Natural killer cell (primary cell): ENCODE measurements at regions not wholly inside any gene's neighbourhood (a gene's known extent, or its start where the extent isn't known, plus 50 kb on each side); places are given as distances from the start of the nearest gene placed in this dataset.

ENCODE experiments used
- ATAC-seq, 3 donors: fragments of 150-1000 bp in 2 of 3; fragments of 200-7000 bp in 1 of 3; cut with Tn5 transposase; 1 replicate in 1 of 3; 2 replicates in 2 of 3; pipeline ENCODE4 v1.10.0; 2021; ENCODE audit warnings: mild to moderate bottlenecking in 2 of 3, moderate library complexity in 2 of 3
- DNase-seq, 2 donors: peaks; one replicate each; pipeline versions ENCODE4 v3.0.0 to v3.0.0-alpha.2; 2013 to 2021; ENCODE audit warnings: mixed read lengths in 1 of 2
- H3K27ac ChIP-seq: one replicate; pipeline ENCODE4 v1.5.1; 2013; ENCODE audit warnings: mild to moderate bottlenecking, low read length
- H3K27me3 ChIP-seq: one replicate; pipeline ENCODE4 v1.6.1; 2013; ENCODE audit warnings: low read length; ENCODE audit not compliant: control insufficient read depth, insufficient read depth
- H3K36me3 ChIP-seq: one replicate; pipeline ENCODE4 v1.6.1; 2013; ENCODE audit warnings: low read length; ENCODE audit not compliant: control insufficient read depth, insufficient read depth
- H3K4me1 ChIP-seq: one replicate; pipeline ENCODE4 v1.6.1; 2013; ENCODE audit warnings: low read length; ENCODE audit not compliant: control insufficient read depth, insufficient read depth
- H3K4me3 ChIP-seq: one replicate; pipeline ENCODE4 v1.5.1; 2013; ENCODE audit warnings: low read length
- H3K9me3 ChIP-seq: one replicate; pipeline ENCODE4 v1.6.1; 2013; ENCODE audit warnings: low read length; ENCODE audit not compliant: control insufficient read depth, insufficient read depth
- H3K27ac Mint-ChIP-seq, 2 donors: one replicate each; pipeline ENCODE4 v1.8.0; 2022; ENCODE audit warnings: mild to moderate bottlenecking in 2 of 2, mixed read lengths in 2 of 2, moderate library complexity in 1 of 2
- H3K27me3 Mint-ChIP-seq, 2 donors: one replicate each; pipeline ENCODE4 v1.8.0; 2022; ENCODE audit warnings: low read depth in 2 of 2, mixed read lengths in 2 of 2
- H3K36me3 Mint-ChIP-seq: one replicate; pipeline ENCODE4 v1.8.0; 2022; ENCODE audit warnings: mixed read lengths
- H3K4me1 Mint-ChIP-seq, 2 donors: one replicate each; pipeline ENCODE4 v1.8.0; 2022; ENCODE audit warnings: mixed read lengths in 2 of 2
- H3K4me3 Mint-ChIP-seq: one replicate; pipeline ENCODE4 v1.8.0; 2022; ENCODE audit warnings: mild to moderate bottlenecking, moderate library complexity, mixed read lengths
- H3K9me3 Mint-ChIP-seq, 2 donors: one replicate each; pipeline ENCODE4 v1.8.0; 2022; ENCODE audit warnings: mixed read lengths in 2 of 2
- CTCF ChIP-seq: fragments of 200-600 bp; IDR thresholded peaks from one replicate; pipeline ENCODE4 v1.8.0; 2022; ENCODE audit warnings: antibody characterized with exemption
- WGBS: methylation state at CpG from one replicate; pipeline ENCODE4 v1.1.7; 2013; ENCODE audit warnings: missing lambda C conversion rate; ENCODE audit not compliant: insufficient coverage; 5-methylcytosine and 5-hydroxymethylcytosine counted together
- intact Hi-C: fragments of 100-400 bp; cut with micrococcal nuclease; formaldehyde crosslinking; loops from one replicate; pipeline ENCODE4 v1.14.2; 2022

GRCh38 chr6:144510859-144511258 lies 225.7 kb downstream of the UTRN start:
- intact Hi-C loops, result no loop called here
- no peak for TF ChIP-seq CTCF
- 95% methylated on average over 4 of the region's 4 CpGs for WGBS
- H3K27me3 ChIP-seq, result no peaks in the 10 kb centered on the region
- Mint-ChIP-seq H3K27me3 (no peaks in the 10 kb centered on the region), H3K9me3 (peaks cover 2 to 3% of the 10 kb centered on the region in 2 donors), H3K36me3 (peaks cover 22% of the 10 kb centered on the region), H3K4me1 (peaks cover 28 to 32% of the 10 kb centered on the region in 2 donors), H3K27ac (peak overlapping the region in 1 of 2 donors; percentile 74), H3K4me3 (no peak overlapping the region)
- DNase-seq, result no peak
- no peaks in the 10 kb centered on the region for H3K9me3 ChIP-seq
- no peak overlapping the region for H3K27ac ChIP-seq
- no peak for ATAC-seq
- H3K4me3 ChIP-seq, result no peak overlapping the region
- peaks cover 59% of the 10 kb centered on the region for H3K36me3 ChIP-seq
- H3K4me1 ChIP-seq, result peaks cover 3% of the 10 kb centered on the region

DNA sequence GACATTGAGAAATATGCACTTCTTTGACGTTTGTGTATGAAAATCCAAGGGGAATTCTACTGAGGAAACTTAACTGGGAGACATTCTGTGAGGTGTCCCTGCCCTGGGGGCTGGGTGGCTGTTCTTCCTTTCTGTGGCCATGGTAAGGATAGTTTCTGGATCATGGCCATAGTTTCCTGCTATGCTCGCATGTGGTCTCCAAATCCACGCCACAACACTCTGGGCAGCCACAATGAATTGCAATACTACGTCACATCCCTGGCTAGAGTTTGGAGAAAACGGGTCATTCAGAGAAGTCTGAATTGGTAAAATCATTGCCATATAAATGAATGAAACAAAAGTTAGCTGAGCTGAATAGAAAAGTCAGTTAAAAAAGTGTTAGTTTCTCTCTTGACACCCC lies 230.6 kb downstream of the UTRN start:
- H3K27ac ChIP-seq, result no peak overlapping the region
- ATAC-seq (no peak), DNase-seq (no peak)
- Mint-ChIP-seq H3K27me3 (no peaks in the 10 kb centered on the region), H3K4me1 (no peaks in the 10 kb centered on the region), H3K4me3 (no peak overlapping the region), H3K27ac (no peak overlapping the region), H3K9me3 (no peaks in the 10 kb centered on the region), H3K36me3 (peaks cover 25% of the 10 kb centered on the region)
- no peaks in the 10 kb centered on the region for H3K9me3 ChIP-seq
- H3K36me3 ChIP-seq, result peaks cover 86% of the 10 kb centered on the region
- no peak for TF ChIP-seq CTCF
- no peak overlapping the region for H3K4me3 ChIP-seq
- H3K4me1 ChIP-seq, result no peaks in the 10 kb centered on the region
- intact Hi-C loops, result no loop called here
- WGBS, result 95% methylated on average over 5 of the region's 5 CpGs
- H3K27me3 ChIP-seq, result no peaks in the 10 kb centered on the region

DNA sequence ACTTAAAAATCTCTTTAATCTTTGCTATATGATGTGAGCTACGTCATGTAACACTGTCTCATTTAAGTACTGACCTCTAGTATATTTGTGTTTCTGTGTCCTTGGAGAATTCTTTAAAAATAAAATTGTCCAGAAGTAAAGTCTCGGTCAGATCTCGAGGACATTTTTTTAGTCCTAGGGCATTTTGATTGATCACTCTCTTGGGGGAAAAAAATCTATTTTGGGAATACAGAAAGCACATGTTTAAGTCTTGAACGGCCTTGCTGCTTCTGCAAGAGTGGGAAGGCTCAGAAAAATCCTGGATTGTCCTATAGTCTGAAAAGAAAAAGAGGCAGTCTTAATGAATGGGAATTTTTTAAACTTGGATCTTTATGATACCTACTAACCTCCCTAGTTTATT lies 234.3 kb downstream of the UTRN start:
- H3K27me3 Mint-ChIP-seq, result no peaks in the 10 kb centered on the region
- no peak overlapping the region for H3K27ac ChIP-seq
- no peaks in the 10 kb centered on the region for H3K27me3 ChIP-seq
- DNase-seq, result no peak
- peaks cover 90% of the 10 kb centered on the region for H3K36me3 ChIP-seq
- H3K4me3 ChIP-seq, result no peak overlapping the region
- no peaks in the 10 kb centered on the region for H3K4me1 ChIP-seq
- H3K9me3 ChIP-seq, result no peaks in the 10 kb centered on the region
- intact Hi-C loops, result no loop called here
- 94% methylated on average over 4 of the region's 4 CpGs for WGBS
- peaks cover under 1% of the 10 kb centered on the region in 2 donors for H3K4me1 Mint-ChIP-seq
- peak overlapping the region; percentile 14 to 46 for H3K27ac Mint-ChIP-seq
- TF ChIP-seq CTCF, result no peak
- peaks cover 26% of the 10 kb centered on the region for H3K36me3 Mint-ChIP-seq
- ATAC-seq, result no peak
- H3K4me3 Mint-ChIP-seq, result no peak overlapping the region
- no peaks in the 10 kb centered on the region for H3K9me3 Mint-ChIP-seq

DNA sequence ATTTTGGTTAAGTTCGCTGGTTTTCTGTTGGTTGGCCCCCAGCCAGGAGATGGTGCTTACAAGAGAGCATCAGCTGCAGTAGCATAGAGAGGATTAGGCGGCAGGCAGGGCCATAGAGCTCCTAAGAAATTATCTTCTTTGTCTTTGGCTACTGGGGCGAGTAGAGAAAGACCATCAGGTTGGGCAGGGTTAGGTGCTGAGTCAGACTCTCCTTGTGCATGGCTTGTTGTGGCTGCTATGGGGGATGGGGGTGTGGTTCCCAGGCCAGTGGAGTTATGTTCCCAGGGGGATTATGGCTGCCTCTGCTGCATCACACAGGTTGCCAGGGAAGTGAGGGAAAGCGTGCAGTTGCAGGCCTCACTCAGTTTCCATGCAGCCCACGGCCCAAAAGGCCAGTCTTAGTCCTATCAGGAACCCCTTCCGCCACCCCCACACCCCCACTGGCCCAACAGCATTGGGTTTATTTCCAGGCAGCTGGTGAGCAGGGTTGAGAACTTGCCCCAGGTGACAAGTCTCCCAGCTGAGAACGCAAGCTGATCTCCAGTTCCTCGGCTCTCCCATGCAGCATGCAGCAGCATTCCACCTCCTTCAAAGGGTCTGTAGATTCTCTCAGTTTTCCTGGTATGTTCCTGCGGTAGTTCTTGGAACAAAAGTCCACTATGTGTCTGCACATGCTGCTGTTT lies 243.7 kb downstream of the UTRN start:
- H3K9me3 ChIP-seq, result no peaks in the 10 kb centered on the region
- TF ChIP-seq CTCF, result no peak
- H3K4me3 Mint-ChIP-seq, result no peak overlapping the region
- intact Hi-C loops, result no loop called here
- no peak overlapping the region for H3K4me3 ChIP-seq
- H3K27me3 Mint-ChIP-seq, result no peaks in the 10 kb centered on the region
- 98% methylated on average over 9 of the region's 9 CpGs for WGBS
- H3K4me1 ChIP-seq, result no peaks in the 10 kb centered on the region
- H3K27ac ChIP-seq, result no peak overlapping the region
- H3K27me3 ChIP-seq, result no peaks in the 10 kb centered on the region
- ATAC-seq (no peak), DNase-seq (no peak)
- H3K4me1 Mint-ChIP-seq, result peaks cover 43 to 47% of the 10 kb centered on the region in 2 donors
- H3K36me3 Mint-ChIP-seq, result peaks cover 20% of the 10 kb centered on the region
- peaks cover 73% of the 10 kb centered on the region for H3K36me3 ChIP-seq
- no peaks in the 10 kb centered on the region for H3K9me3 Mint-ChIP-seq
- peak overlapping the region; percentile 42 to 63 for H3K27ac Mint-ChIP-seq
